Gastrocnemius medialis (tissue), 4 donors: ENCODE measurements at regions not wholly inside any gene's neighbourhood (a gene's known extent, or its start where the extent isn't known, plus 50 kb on each side); places are given as distances from the start of the nearest gene placed in this dataset.

ENCODE experiments used
- POLR2A ChIP-seq, 2 donors: fragments of 450-650 bp; IDR thresholded peaks; one replicate each; pipeline ENCODE4 v1.6.1; 2017; ENCODE audit warnings: antibody characterized with exemption in 2 of 2, mild to moderate bottlenecking in 2 of 2, moderate library complexity in 2 of 2
- TF ChIP-seq, protein P1 (sequence below), 5 experiments: fragments of 450-650 bp in 3 of 5; fragments of 200-600 bp in 2 of 5; sonication (generic) in 2 of 5; IDR thresholded peaks in 4 of 5; conservative IDR thresholded peaks in 1 of 5; 1 replicate in 4 of 5; 2 replicates in 1 of 5; pipeline ENCODE4 v1.5.1; 2016 to 2019; ENCODE audit warnings: antibody characterized with exemption in 5 of 5, mild to moderate bottlenecking in 3 of 5, moderate library complexity in 3 of 5

DNA sequence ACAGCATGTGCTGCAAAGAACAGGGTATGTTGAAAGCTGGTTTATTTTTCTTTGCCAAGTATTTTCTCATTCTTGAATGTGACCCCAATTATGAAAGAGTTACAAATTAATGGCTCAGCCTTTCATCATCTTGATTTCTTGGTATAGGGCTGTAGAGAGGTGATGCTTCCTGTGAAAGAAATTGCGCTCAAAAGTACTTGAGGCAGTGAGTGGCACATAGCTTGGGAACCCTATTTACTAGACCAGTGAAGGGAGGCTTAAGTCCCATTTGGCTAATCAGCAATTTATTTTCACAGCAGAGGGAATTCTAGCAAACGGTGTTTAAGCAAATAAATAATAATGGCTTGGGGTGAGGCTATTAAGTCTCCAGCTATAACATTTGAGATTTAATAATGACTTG lies 153.9 kb upstream of the MIS18BP1 start:
- TF ChIP-seq, protein P1, sequence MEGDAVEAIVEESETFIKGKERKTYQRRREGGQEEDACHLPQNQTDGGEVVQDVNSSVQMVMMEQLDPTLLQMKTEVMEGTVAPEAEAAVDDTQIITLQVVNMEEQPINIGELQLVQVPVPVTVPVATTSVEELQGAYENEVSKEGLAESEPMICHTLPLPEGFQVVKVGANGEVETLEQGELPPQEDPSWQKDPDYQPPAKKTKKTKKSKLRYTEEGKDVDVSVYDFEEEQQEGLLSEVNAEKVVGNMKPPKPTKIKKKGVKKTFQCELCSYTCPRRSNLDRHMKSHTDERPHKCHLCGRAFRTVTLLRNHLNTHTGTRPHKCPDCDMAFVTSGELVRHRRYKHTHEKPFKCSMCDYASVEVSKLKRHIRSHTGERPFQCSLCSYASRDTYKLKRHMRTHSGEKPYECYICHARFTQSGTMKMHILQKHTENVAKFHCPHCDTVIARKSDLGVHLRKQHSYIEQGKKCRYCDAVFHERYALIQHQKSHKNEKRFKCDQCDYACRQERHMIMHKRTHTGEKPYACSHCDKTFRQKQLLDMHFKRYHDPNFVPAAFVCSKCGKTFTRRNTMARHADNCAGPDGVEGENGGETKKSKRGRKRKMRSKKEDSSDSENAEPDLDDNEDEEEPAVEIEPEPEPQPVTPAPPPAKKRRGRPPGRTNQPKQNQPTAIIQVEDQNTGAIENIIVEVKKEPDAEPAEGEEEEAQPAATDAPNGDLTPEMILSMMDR (IDR thresholded peaks at IDR 0.05 in 4 of 5, conservative IDR thresholded peaks at IDR 0.05 in 1 of 5): no peak
- TF ChIP-seq POLR2A (IDR thresholded peaks at IDR 0.05): no peak
